T1000 (cell line): ENCODE measurements at regions not wholly inside any gene's neighbourhood (a gene's known extent, or its start where the extent isn't known, plus 50 kb on each side); places are given as distances from the start of the nearest gene placed in this dataset.

Experiments used
- DNase-seq: peaks from one replicate; lab custom pipeline; 2025; ENCODE audit warnings: mixed read lengths; lab: John Stamatoyannopoulos, UW

GRCh38 chr22:27347951-27348350 is 453.6 kb downstream of the MN1 start:
- DNase-seq = no peak

- no peak for DNase-seq
Measured at GRCh38 chr22:27348634-27349033, 452.9 kb downstream of the MN1 start.

GRCh38 chr22:27349456-27349855 is 452.1 kb downstream of the MN1 start:
- no peak for DNase-seq

GRCh38 chr22:27350306-27350705 is 451.2 kb downstream of the MN1 start:
- no peak for DNase-seq

GRCh38 chr22:27352426-27352825 is 449.1 kb downstream of the MN1 start:
- DNase-seq = no peak

GRCh38 chr22:27358096-27358870 is 443.3 kb downstream of the MN1 start:
- no peak for DNase-seq

GRCh38 chr22:27370269-27370668 is 431.3 kb downstream of the MN1 start:
- DNase-seq = no peak

GRCh38 chr22:27370987-27371386 is 430.6 kb downstream of the MN1 start:
- DNase-seq = no peak

- DNase-seq = no peak
Measured at GRCh38 chr22:27372364-27372763, 429.2 kb downstream of the MN1 start.

- no peak for DNase-seq
Measured at GRCh38 chr22:27372969-27373670, 428.4 kb downstream of the MN1 start.

GRCh38 chr22:27377501-27378295 is 423.9 kb downstream of the MN1 start:
- no peak for DNase-seq

- no peak for DNase-seq
Measured at GRCh38 chr22:27378311-27378800, 423.2 kb downstream of the MN1 start.

- DNase-seq = no peak
Measured at GRCh38 chr22:27378995-27379394, 422.6 kb downstream of the MN1 start.

GRCh38 chr22:27380855-27381254 is 420.7 kb downstream of the MN1 start:
- no peak for DNase-seq

- no peak for DNase-seq
Measured at GRCh38 chr22:27381552-27381951, 420.0 kb downstream of the MN1 start.

- DNase-seq = no peak
Measured at GRCh38 chr22:27381960-27382742, 419.4 kb downstream of the MN1 start.

GRCh38 chr22:27382947-27383346 is 418.6 kb downstream of the MN1 start:
- DNase-seq = no peak

GRCh38 chr22:27383896-27384295 is 417.7 kb downstream of the MN1 start:
- DNase-seq = no peak

- DNase-seq = no peak
Measured at GRCh38 chr22:27385261-27385998, 416.1 kb downstream of the MN1 start.

- no peak for DNase-seq
Measured at GRCh38 chr22:27386186-27386585, 415.4 kb downstream of the MN1 start.

- DNase-seq = no peak
Measured at GRCh38 chr22:27387561-27387960, 414.0 kb downstream of the MN1 start.
